Peyer's patch (tissue), 4 donors: ENCODE measurements at regions not wholly inside any gene's neighbourhood (a gene's known extent, or its start where the extent isn't known, plus 50 kb on each side); places are given as distances from the start of the nearest gene placed in this dataset.

Source experiments
- POLR2A ChIP-seq, 2 donors: fragments of 450-650 bp; IDR thresholded peaks; one replicate each; pipeline ENCODE4 v1.5.1; 2017; ENCODE audit warnings: antibody characterized with exemption in 2 of 2, mild to moderate bottlenecking in 2 of 2, moderate library complexity in 2 of 2
- TF ChIP-seq, protein P1 (sequence below), 6 experiments: fragments of 450-650 bp in 4 of 6; fragments of 200-600 bp in 2 of 6; sonication (generic) in 1 of 6; IDR thresholded peaks; one replicate each; pipeline ENCODE4 v1.5.1; 2017 to 2019; ENCODE audit warnings: antibody characterized with exemption in 6 of 6, mild to moderate bottlenecking in 3 of 6, moderate library complexity in 1 of 6

GRCh38 chr4:14434483-14434882, 567.8 kb upstream of the CPEB2 start:
- TF ChIP-seq, protein P1, sequence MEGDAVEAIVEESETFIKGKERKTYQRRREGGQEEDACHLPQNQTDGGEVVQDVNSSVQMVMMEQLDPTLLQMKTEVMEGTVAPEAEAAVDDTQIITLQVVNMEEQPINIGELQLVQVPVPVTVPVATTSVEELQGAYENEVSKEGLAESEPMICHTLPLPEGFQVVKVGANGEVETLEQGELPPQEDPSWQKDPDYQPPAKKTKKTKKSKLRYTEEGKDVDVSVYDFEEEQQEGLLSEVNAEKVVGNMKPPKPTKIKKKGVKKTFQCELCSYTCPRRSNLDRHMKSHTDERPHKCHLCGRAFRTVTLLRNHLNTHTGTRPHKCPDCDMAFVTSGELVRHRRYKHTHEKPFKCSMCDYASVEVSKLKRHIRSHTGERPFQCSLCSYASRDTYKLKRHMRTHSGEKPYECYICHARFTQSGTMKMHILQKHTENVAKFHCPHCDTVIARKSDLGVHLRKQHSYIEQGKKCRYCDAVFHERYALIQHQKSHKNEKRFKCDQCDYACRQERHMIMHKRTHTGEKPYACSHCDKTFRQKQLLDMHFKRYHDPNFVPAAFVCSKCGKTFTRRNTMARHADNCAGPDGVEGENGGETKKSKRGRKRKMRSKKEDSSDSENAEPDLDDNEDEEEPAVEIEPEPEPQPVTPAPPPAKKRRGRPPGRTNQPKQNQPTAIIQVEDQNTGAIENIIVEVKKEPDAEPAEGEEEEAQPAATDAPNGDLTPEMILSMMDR (IDR thresholded peaks at IDR 0.05): no peak
- no peak for TF ChIP-seq POLR2A (IDR thresholded peaks at IDR 0.05)
